ENCODE measurements at regions not wholly inside any gene's neighbourhood (a gene's known extent, or its start where the extent isn't known, plus 50 kb on each side); places are given as distances from the start of the nearest gene placed in this dataset.

GRCh38 chr9:126025991-126026390 lies 278.8 kb downstream of the PBX3 start:
- TF ChIP-seq CTCF (IDR thresholded peaks at IDR 0.05) (no peak), POLR2A (IDR thresholded peaks at IDR 0.05) (no peak), EP300 (IDR thresholded peaks at IDR 0.05) (no peak)

Measured in suprapubic skin (tissue), 3 donors.